ENCODE measurements at regions not wholly inside any gene's neighbourhood (a gene's known extent, or its start where the extent isn't known, plus 50 kb on each side); places are given as distances from the start of the nearest gene placed in this dataset.
A peak's percentile ranks its signal among the peaks of the same experiment; 100 is the strongest.
"Not testable (repeated sequence)": the region's sequence is repeated elsewhere in the genome, so short reads cannot be mapped to it uniquely, and the experiment has no call there.

- H3K27me3 ChIP-seq: no peaks in the 10 kb centered on the region
- no peaks in the 10 kb centered on the region for H3K9me3 ChIP-seq
- intact Hi-C loops (cut with DNase I): no loop called here
- 91 to 95% methylated on average over 4 of the region's 4 CpGs for WGBS, 2 donors
- H3K27ac ChIP-seq: no peak overlapping the region
- no peaks in the 10 kb centered on the region for H3K4me1 ChIP-seq
- no peak overlapping the region for H3K4me3 ChIP-seq
- no peak for FAIRE-seq
- no peak for DNase-seq
- ATAC-seq: no peak
- peaks cover 0 to 14% (median 0%) of the 10 kb centered on the region in 3 donors for H3K36me3 ChIP-seq
- TF ChIP-seq CTCF (IDR thresholded peaks at IDR 0.05): no peak
These were observed 508.6 kb downstream of the UTRN start for GRCh38 chr6:144793744-144794143.

- DNase-seq; H3K27me3 ChIP-seq; ATAC-seq; H3K4me1 ChIP-seq; H3K9me3 ChIP-seq; intact Hi-C loops (cut with DNase I); H3K4me3 ChIP-seq; H3K27ac ChIP-seq; FAIRE-seq: not testable (repeated sequence)
- WGBS, 2 donors: 94 to 95% methylated on average over 2 of the region's 2 CpGs
- H3K36me3 ChIP-seq: peaks cover 0 to 14% (median 0%) of the 10 kb centered on the region in 3 donors
These were observed 509.9 kb downstream of the UTRN start for GRCh38 chr6:144795022-144795421.

GRCh38 chr6:144796070-144796469, 510.9 kb downstream of the UTRN start:
- Histone ChIP-seq H3K36me3 (peaks cover 0 to 14% (median 0%) of the 10 kb centered on the region in 3 donors), H3K4me3 (no peak overlapping the region), H3K27ac (no peak overlapping the region), H3K27me3 (no peaks in the 10 kb centered on the region), H3K9me3 (no peaks in the 10 kb centered on the region), H3K4me1 (no peaks in the 10 kb centered on the region)
- no peak for DNase-seq
- ATAC-seq: no peak
- 96 to 98% methylated on average over 2 of the region's 2 CpGs for WGBS, 2 donors
- intact Hi-C loops (cut with DNase I): no loop called here
- FAIRE-seq: no peak
- no peak for TF ChIP-seq CTCF (IDR thresholded peaks at IDR 0.05)

GRCh38 chr6:144797881-144798589, 512.9 kb downstream of the UTRN start:
- TF ChIP-seq CTCF (IDR thresholded peaks at IDR 0.05): no peak
- Histone ChIP-seq H3K9me3 (no peaks in the 10 kb centered on the region), H3K27ac (no peak overlapping the region), H3K4me1 (no peaks in the 10 kb centered on the region), H3K4me3 (no peak overlapping the region), H3K27me3 (no peaks in the 10 kb centered on the region), H3K36me3 (peaks cover 0 to 14% (median 0%) of the 10 kb centered on the region in 3 donors)
- 82% methylated on average over 7 of the region's 7 CpGs for WGBS, 2 donors
- peak in 1 of 4 donors; percentile 33 for ATAC-seq
- no peak for FAIRE-seq
- intact Hi-C loops (cut with DNase I): no loop called here
- no peak for DNase-seq

GRCh38 chr6:144804246-144804790, 519.2 kb downstream of the UTRN start:
- no peak overlapping the region for H3K27ac ChIP-seq
- intact Hi-C loops (cut with DNase I): no loop called here
- no peak for ATAC-seq
- no peaks in the 10 kb centered on the region for H3K27me3 ChIP-seq
- DNase-seq: no peak
- no peak overlapping the region for H3K4me3 ChIP-seq
- H3K9me3 ChIP-seq: no peaks in the 10 kb centered on the region
- FAIRE-seq: no peak
- no peaks in the 10 kb centered on the region for H3K4me1 ChIP-seq
- no peak for TF ChIP-seq CTCF (IDR thresholded peaks at IDR 0.05)
- no peaks in the 10 kb centered on the region for H3K36me3 ChIP-seq
